Panc1 (cell line): ENCODE measurements at regions not wholly inside any gene's neighbourhood (a gene's known extent, or its start where the extent isn't known, plus 50 kb on each side); places are given as distances from the start of the nearest gene placed in this dataset.

Experiments
- ATAC-seq: fragments of 200-7000 bp; cut with Tn5 transposase; 2 replicates; pipeline ENCODE4 v1.9.1; 2020; ENCODE audit warnings: mild to moderate bottlenecking, moderate library complexity
- BruUV-seq: library from RNA; stranded (reverse); fragments of 400-500 nt; replicated peaks from 2 replicates; lab custom pipeline; 2021; lab: Mats Ljungman, UMichigan
- CTCF ChIA-PET: fragments of 300-600 bp; sonication (Branson Sonifier 250); formaldehyde crosslinking; loops from one replicate; lab custom pipeline; 2022; ENCODE audit warnings: antibody characterized with exemption; lab: Charles Lee
- POLR2A ChIA-PET: fragments of 300-600 bp; sonication (Branson Sonifier 250); formaldehyde crosslinking; loops from one replicate; lab custom pipeline; 2022; ENCODE audit warnings: antibody characterized with exemption; lab: Charles Lee
- DNase-seq: peaks from one replicate; pipeline ENCODE4 v3.0.0-alpha.2; 2010; ENCODE audit warnings: low read depth, low spot score
- H3K27ac ChIP-seq: 2 replicates; pipeline ENCODE4 v1.5.1; 2011; ENCODE audit warnings: mild to moderate bottlenecking, low read length, inconsistent platforms
- H3K27me3 ChIP-seq: fragments of 200-500 bp; sonication (Bioruptor generic); 2 replicates; pipeline ENCODE4 v1.6.0; 2014; ENCODE audit warnings: low read length, inconsistent platforms; ENCODE audit not compliant: control insufficient read depth, insufficient read depth
- H3K36me3 ChIP-seq: fragments of 200-500 bp; sonication (Bioruptor generic); 2 replicates; pipeline ENCODE4 v1.5.1; 2014; ENCODE audit warnings: inconsistent platforms, mild to moderate bottlenecking, low read length, moderate library complexity; ENCODE audit not compliant: control insufficient read depth, insufficient read depth
- H3K4me1 ChIP-seq: 2 replicates; pipeline ENCODE4 v1.5.1; 2011; ENCODE audit warnings: inconsistent platforms, mild to moderate bottlenecking, low read length, moderate library complexity; ENCODE audit not compliant: control insufficient read depth, insufficient read depth
- H3K4me3 ChIP-seq, 2 experiments: 2 replicates each; pipeline ENCODE4 v1.5.1; 2011 to 2012; ENCODE audit warnings: low read depth in 2 of 2, low read length in 2 of 2, mild to moderate bottlenecking in 2 of 2, inconsistent platforms in 1 of 2, moderate library complexity in 1 of 2
- H3K9me3 ChIP-seq: fragments of 200-500 bp; sonication (Bioruptor generic); 2 replicates; pipeline ENCODE4 v1.5.1; 2014; ENCODE audit warnings: low read depth, mild to moderate bottlenecking, inconsistent platforms, low read length, moderate library complexity; ENCODE audit not compliant: control insufficient read depth, insufficient read depth
- POLR2AphosphoS5 ChIP-seq: IDR thresholded peaks from 2 replicates; pipeline ENCODE4 v1.6.1; 2012; ENCODE audit warnings: mild to moderate bottlenecking, low read depth, low read length, moderate library complexity
- SIN3A ChIP-seq: IDR thresholded peaks from 2 replicates; pipeline ENCODE4 v1.6.1; 2012; ENCODE audit warnings: low read depth, mild to moderate bottlenecking, low read length, moderate library complexity, borderline replicate concordance; ENCODE audit not compliant: insufficient read depth
- TCF7L2 ChIP-seq: IDR thresholded peaks from 2 replicates; pipeline ENCODE4 v1.6.1; 2011; ENCODE audit warnings: mild to moderate bottlenecking, low read depth, low read length, inconsistent platforms
- in situ Hi-C: cut with HindIII; loops from 2 replicates; pipeline ENCODE4 v1.10.0; 2016; ENCODE audit warnings: low sequenced_read_pairs, low pct_unique_long_range_greater_than_20kb
- intact Hi-C: fragments of 100-400 bp; cut with micrococcal nuclease; formaldehyde crosslinking; loops from one replicate; pipeline ENCODE4 v1.10.0; 2022; ENCODE audit not compliant: unreplicated experiment
- TF ChIP-seq, protein P1 (sequence below): fragments of 450-650 bp; IDR thresholded peaks from 2 replicates; pipeline ENCODE4 v1.5.1; 2017; ENCODE audit warnings: mild to moderate bottlenecking
- TF ChIP-seq, protein P2 (sequence below), 2 experiments: IDR thresholded peaks; 2 replicates each; pipeline ENCODE4 v1.6.1; 2011 to 2012; ENCODE audit warnings: low read depth in 2 of 2, control low read depth in 1 of 2, low read length in 1 of 2, mild to moderate bottlenecking in 1 of 2, moderate library complexity in 1 of 2; ENCODE audit not compliant: insufficient read depth in 1 of 2

DNA sequence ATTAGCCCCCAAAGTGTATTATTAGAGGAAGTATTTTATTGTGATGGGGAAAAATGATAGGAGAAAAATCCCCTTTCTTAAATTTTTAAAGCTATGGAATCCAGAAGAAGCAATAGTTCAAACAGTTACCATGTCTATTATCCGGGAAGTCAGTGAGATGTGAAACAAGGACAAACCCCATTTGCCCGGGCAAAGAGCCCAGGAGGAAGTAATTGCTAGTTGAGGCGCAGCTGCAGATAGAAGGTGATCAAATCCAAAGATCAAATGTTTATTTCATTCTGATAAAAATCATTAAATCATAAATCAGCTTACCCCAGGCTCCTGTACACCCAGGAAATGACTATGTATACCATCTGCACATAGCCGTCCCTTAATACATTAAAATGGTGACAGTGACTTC lies 204.0 kb upstream of the CRBN start:
- in situ Hi-C loops: no loop called here
- TF ChIP-seq POLR2AphosphoS5: no peak
- TF ChIP-seq, protein P1, sequence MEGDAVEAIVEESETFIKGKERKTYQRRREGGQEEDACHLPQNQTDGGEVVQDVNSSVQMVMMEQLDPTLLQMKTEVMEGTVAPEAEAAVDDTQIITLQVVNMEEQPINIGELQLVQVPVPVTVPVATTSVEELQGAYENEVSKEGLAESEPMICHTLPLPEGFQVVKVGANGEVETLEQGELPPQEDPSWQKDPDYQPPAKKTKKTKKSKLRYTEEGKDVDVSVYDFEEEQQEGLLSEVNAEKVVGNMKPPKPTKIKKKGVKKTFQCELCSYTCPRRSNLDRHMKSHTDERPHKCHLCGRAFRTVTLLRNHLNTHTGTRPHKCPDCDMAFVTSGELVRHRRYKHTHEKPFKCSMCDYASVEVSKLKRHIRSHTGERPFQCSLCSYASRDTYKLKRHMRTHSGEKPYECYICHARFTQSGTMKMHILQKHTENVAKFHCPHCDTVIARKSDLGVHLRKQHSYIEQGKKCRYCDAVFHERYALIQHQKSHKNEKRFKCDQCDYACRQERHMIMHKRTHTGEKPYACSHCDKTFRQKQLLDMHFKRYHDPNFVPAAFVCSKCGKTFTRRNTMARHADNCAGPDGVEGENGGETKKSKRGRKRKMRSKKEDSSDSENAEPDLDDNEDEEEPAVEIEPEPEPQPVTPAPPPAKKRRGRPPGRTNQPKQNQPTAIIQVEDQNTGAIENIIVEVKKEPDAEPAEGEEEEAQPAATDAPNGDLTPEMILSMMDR: no peak
- TF ChIP-seq SIN3A: no peak
- TF ChIP-seq TCF7L2: no peak
- TF ChIP-seq, protein P2, sequence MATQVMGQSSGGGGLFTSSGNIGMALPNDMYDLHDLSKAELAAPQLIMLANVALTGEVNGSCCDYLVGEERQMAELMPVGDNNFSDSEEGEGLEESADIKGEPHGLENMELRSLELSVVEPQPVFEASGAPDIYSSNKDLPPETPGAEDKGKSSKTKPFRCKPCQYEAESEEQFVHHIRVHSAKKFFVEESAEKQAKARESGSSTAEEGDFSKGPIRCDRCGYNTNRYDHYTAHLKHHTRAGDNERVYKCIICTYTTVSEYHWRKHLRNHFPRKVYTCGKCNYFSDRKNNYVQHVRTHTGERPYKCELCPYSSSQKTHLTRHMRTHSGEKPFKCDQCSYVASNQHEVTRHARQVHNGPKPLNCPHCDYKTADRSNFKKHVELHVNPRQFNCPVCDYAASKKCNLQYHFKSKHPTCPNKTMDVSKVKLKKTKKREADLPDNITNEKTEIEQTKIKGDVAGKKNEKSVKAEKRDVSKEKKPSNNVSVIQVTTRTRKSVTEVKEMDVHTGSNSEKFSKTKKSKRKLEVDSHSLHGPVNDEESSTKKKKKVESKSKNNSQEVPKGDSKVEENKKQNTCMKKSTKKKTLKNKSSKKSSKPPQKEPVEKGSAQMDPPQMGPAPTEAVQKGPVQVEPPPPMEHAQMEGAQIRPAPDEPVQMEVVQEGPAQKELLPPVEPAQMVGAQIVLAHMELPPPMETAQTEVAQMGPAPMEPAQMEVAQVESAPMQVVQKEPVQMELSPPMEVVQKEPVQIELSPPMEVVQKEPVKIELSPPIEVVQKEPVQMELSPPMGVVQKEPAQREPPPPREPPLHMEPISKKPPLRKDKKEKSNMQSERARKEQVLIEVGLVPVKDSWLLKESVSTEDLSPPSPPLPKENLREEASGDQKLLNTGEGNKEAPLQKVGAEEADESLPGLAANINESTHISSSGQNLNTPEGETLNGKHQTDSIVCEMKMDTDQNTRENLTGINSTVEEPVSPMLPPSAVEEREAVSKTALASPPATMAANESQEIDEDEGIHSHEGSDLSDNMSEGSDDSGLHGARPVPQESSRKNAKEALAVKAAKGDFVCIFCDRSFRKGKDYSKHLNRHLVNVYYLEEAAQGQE (IDR thresholded peaks at IDR 0.05; ENCODE audit: insufficient read depth in 1 of 2, low read depth in 2 of 2, low read length in 1 of 2): no peak
- ChIA-PET POLR2A (no interaction called here), CTCF (no interaction called here)
- H3K4me1 ChIP-seq: no peaks in the 10 kb centered on the region
- H3K27me3 ChIP-seq: no peaks in the 10 kb centered on the region
- DNase-seq (no peak), ATAC-seq (no peak)
- intact Hi-C loops: no loop called here
- H3K27ac ChIP-seq: no peak overlapping the region
- H3K36me3 ChIP-seq: no peaks in the 10 kb centered on the region
- no TSS peak for BruUV-seq
- no peak overlapping the region for H3K4me3 ChIP-seq
- H3K9me3 ChIP-seq: no peaks in the 10 kb centered on the region

DNA sequence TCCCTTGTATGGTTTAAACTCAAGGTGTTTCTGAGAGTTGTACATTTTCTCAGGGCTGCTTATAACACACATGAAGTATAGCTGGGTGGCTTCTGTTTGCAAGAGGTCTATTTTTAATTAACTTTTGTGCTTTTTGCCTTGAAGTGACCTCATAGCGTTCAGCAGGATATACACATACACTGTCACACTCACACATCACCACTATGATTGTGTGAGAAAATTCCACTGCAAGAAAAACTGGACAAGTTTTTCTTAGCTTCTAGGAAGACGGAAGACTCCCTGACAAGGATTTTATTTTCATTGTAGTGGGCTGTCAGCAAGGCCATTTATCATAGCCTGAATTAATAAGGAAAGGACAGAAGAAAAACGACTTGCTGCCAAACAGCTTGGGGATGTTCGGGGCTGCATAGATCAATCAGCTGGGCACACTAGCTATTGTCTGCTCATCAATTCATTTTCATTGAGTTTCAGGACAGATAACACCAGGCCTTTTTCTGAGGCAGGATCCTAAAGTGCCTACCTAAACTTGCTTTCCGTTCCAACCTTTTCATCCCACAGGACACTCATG lies 192.8 kb upstream of the CRBN start:
- in situ Hi-C loops: no loop called here
- TF ChIP-seq TCF7L2: no peak
- no peak for TF ChIP-seq POLR2AphosphoS5
- TF ChIP-seq, protein P2 (IDR thresholded peaks at IDR 0.05; ENCODE audit: insufficient read depth in 1 of 2, low read depth in 2 of 2, low read length in 1 of 2): no peak
- TF ChIP-seq, protein P1: no peak
- TF ChIP-seq SIN3A: no peak
- no peak for ATAC-seq
- no TSS peak for BruUV-seq
- H3K9me3 ChIP-seq: no peaks in the 10 kb centered on the region
- no peaks in the 10 kb centered on the region for H3K4me1 ChIP-seq
- ChIA-PET POLR2A (no interaction called here), CTCF (no interaction called here)
- intact Hi-C loops: no loop called here
- no peaks in the 10 kb centered on the region for H3K27me3 ChIP-seq
- no peak overlapping the region for H3K4me3 ChIP-seq
- DNase-seq: no peak
- no peaks in the 10 kb centered on the region for H3K36me3 ChIP-seq
- no peak overlapping the region for H3K27ac ChIP-seq
